GM11168 (cell line): ENCODE measurements at regions not wholly inside any gene's neighbourhood (a gene's known extent, or its start where the extent isn't known, plus 50 kb on each side); places are given as distances from the start of the nearest gene placed in this dataset.
"Not testable (repeated sequence)": the region's sequence is repeated elsewhere in the genome, so short reads cannot be mapped to it uniquely, and the experiment has no call there.

ENCODE experiments used
- in situ Hi-C: fragments of 300-500 bp; cut with MboI; formaldehyde crosslinking; loops from one replicate; pipeline ENCODE4 v1.12.0; 2022; ENCODE audit warnings: low sequenced_read_pairs; ENCODE audit not compliant: unreplicated experiment

GRCh38 chr22:45061332-45061731, 51.5 kb upstream of the PHF21B start:
- in situ Hi-C loops = no loop called here

GRCh38 chr22:45064313-45065278, 54.8 kb upstream of the PHF21B start:
- in situ Hi-C loops = no loop called here

GRCh38 chr22:45065726-45066125, 55.9 kb upstream of the PHF21B start:
- in situ Hi-C loops = no loop called here

GRCh38 chr22:45067731-45068130, 57.9 kb upstream of the PHF21B start:
- in situ Hi-C loops = no loop called here

- in situ Hi-C loops = no loop called here
Observed at GRCh38 chr22:45069925-45070324, 60.1 kb upstream of the PHF21B start.

- in situ Hi-C loops = no loop called here
Observed at GRCh38 chr22:45071618-45072017, 61.8 kb upstream of the PHF21B start.

- in situ Hi-C loops = no loop called here
Observed at GRCh38 chr22:45072322-45072903, 62.6 kb upstream of the PHF21B start.

GRCh38 chr22:45073064-45073463, 63.3 kb upstream of the PHF21B start:
- in situ Hi-C loops = no loop called here

- in situ Hi-C loops = no loop called here
Observed at GRCh38 chr22:45077286-45077685, 67.5 kb upstream of the PHF21B start.

GRCh38 chr22:45077826-45078334, 68.1 kb upstream of the PHF21B start:
- in situ Hi-C loops = no loop called here

- in situ Hi-C loops = loop anchor here (10.0 kb wide), 1 partner anchor 248 kb away; no protein-coding TSS in a partner anchor
Observed at GRCh38 chr22:45082795-45083194, 73.0 kb upstream of the PHF21B start.

- in situ Hi-C loops = loop anchor here (10.0 kb wide), 1 partner anchor 249 kb away; no protein-coding TSS in a partner anchor
Observed at GRCh38 chr22:45083659-45084305, 74.0 kb upstream of the PHF21B start.

GRCh38 chr22:45084400-45084920, 74.7 kb upstream of the PHF21B start:
- in situ Hi-C loops = loop anchor here (10.0 kb wide), 1 partner anchor 250 kb away; no protein-coding TSS in a partner anchor

GRCh38 chr22:45087802-45088201, 75.9 kb upstream of the NUP50 start:
- in situ Hi-C loops = loop anchor here (10.0 kb wide), 1 partner anchor 253 kb away; no protein-coding TSS in a partner anchor

- in situ Hi-C loops = loop anchor here (10.0 kb wide), 1 partner anchor 254 kb away; no protein-coding TSS in a partner anchor
Observed at GRCh38 chr22:45088576-45088975, 75.1 kb upstream of the NUP50 start.

GRCh38 chr22:45090497-45090910, 73.2 kb upstream of the NUP50 start:
- in situ Hi-C loops = no loop called here

GRCh38 chr22:45091254-45091854, 72.4 kb upstream of the NUP50 start:
- in situ Hi-C loops = no loop called here

GRCh38 chr22:45091875-45092274, 71.8 kb upstream of the NUP50 start:
- in situ Hi-C loops = not testable (repeated sequence)

GRCh38 chr22:45092644-45093043, 71.1 kb upstream of the NUP50 start:
- in situ Hi-C loops = no loop called here

GRCh38 chr22:45093609-45094008, 70.1 kb upstream of the NUP50 start:
- in situ Hi-C loops = no loop called here
